ENCODE measurements at regions not wholly inside any gene's neighbourhood (a gene's known extent, or its start where the extent isn't known, plus 50 kb on each side); places are given as distances from the start of the nearest gene placed in this dataset.

GRCh38 chr5:45098483-45098882 lies 289.7 kb downstream of the MRPS30 start:
- no peak for TF ChIP-seq CTCF (IDR thresholded peaks at IDR 0.05; ENCODE audit: extremely low read depth in 1 of 2, insufficient read depth in 1 of 2, low read depth in 1 of 2, low read length in 2 of 2)
- no peak for TF ChIP-seq EZH2 (IDR thresholded peaks at IDR 0.05; ENCODE audit: borderline replicate concordance, low read depth, low read length, severe bottlenecking)
- TF ChIP-seq MYC (IDR thresholded peaks at IDR 0.05; ENCODE audit: low read depth, low read length): no peak
- TF ChIP-seq MAX (IDR thresholded peaks at IDR 0.05; ENCODE audit: insufficient read depth, insufficient read length): no peak
- no peak for TF ChIP-seq POLR2A (IDR thresholded peaks at IDR 0.05; ENCODE audit: low read depth, low read length)
- TF ChIP-seq JUN (IDR thresholded peaks at IDR 0.05; ENCODE audit: borderline replicate concordance, insufficient read depth, insufficient read length, low read depth): no peak
- TF ChIP-seq POLR2AphosphoS5 (IDR thresholded peaks at IDR 0.05; ENCODE audit: insufficient read depth, low read depth, low read length): no peak
- TF ChIP-seq GATA2 (IDR thresholded peaks at IDR 0.05; ENCODE audit: insufficient read depth, insufficient read length, low read depth, low read length): no peak
- TF ChIP-seq FOS (IDR thresholded peaks at IDR 0.05; ENCODE audit: borderline replicate concordance, insufficient read depth, low read length): no peak
